Suprapubic skin (tissue), 4 donors: ENCODE measurements at regions not wholly inside any gene's neighbourhood (a gene's known extent, or its start where the extent isn't known, plus 50 kb on each side); places are given as distances from the start of the nearest gene placed in this dataset.

Experiments
- DNase-seq, 2 donors: peaks; one replicate each; pipeline ENCODE4 v3.0.0-alpha.2; 2019; ENCODE audit warnings: low spot score in 2 of 2
- H3K27ac ChIP-seq: fragments of 200-600 bp; sonication (generic); one replicate; pipeline ENCODE4 v1.5.1; 2019
- H3K27me3 ChIP-seq: fragments of 200-600 bp; sonication (generic); one replicate; pipeline ENCODE4 v1.5.1; 2019
- H3K36me3 ChIP-seq: fragments of 200-600 bp; sonication (generic); one replicate; pipeline ENCODE4 v1.5.1; 2019
- H3K4me1 ChIP-seq: fragments of 200-600 bp; sonication (generic); one replicate; pipeline ENCODE4 v1.5.1; 2019
- H3K4me3 ChIP-seq: fragments of 200-600 bp; sonication (generic); one replicate; pipeline ENCODE4 v1.5.1; 2019; ENCODE audit warnings: mild to moderate bottlenecking
- H3K9me3 ChIP-seq: fragments of 200-600 bp; sonication (generic); one replicate; pipeline ENCODE4 v1.5.1; 2019
- CTCF ChIP-seq, 2 donors: fragments of 200-600 bp in 1 of 2; fragments of 450-650 bp in 1 of 2; sonication (generic) in 1 of 2; IDR thresholded peaks; one replicate each; pipeline ENCODE4 v1.5.1; 2016 to 2019; ENCODE audit warnings: antibody characterized with exemption in 2 of 2, mild to moderate bottlenecking in 1 of 2, moderate library complexity in 1 of 2
- EP300 ChIP-seq: sonication (generic); formaldehyde crosslinking; IDR thresholded peaks from one replicate; pipeline ENCODE4 v1.6.1; 2017; ENCODE audit warnings: antibody characterized with exemption
- POLR2A ChIP-seq, 2 donors: fragments of 450-650 bp; IDR thresholded peaks; one replicate each; pipeline ENCODE4 v1.6.1; 2017; ENCODE audit warnings: antibody characterized with exemption in 2 of 2, mild to moderate bottlenecking in 2 of 2, moderate library complexity in 2 of 2
- POLR2AphosphoS5 ChIP-seq, 3 donors: sonication (generic); formaldehyde crosslinking; IDR thresholded peaks; one replicate each; pipeline ENCODE4 v1.6.1; 2017; ENCODE audit warnings: antibody characterized with exemption in 3 of 3
- WGBS: methylation state at CpG from one replicate; pipeline ENCODE4 v1.1.5; 2018; 5-methylcytosine and 5-hydroxymethylcytosine counted together

DNA sequence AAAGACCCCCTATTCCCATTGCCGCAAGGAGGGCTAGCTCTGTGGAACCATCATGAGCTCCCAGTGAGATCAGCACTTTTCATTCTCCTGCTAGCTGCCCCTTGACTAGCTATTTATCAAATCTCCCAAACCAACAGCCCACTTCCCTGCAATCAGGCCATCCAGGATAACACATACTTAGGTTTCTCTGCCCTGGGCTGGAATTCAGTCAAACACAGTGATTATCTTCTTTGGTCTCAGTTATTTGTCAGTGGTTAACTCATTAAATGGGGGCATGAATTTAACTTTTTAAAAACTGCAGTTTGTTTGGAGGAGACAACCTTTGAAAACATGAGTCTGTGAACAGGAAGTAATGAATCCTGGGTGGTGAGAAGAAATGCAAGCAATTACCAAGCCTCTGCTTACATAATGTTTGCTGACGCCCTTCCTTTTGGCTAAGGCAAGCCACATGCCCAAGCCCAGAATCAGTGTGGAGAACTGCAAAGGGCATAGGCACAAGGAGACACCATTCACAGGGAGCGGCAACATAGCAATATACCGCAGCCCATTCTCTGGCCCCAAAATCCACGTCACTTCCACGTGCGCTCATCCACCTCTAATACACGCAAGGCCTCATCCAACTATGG lies 275.0 kb downstream of the DRD1 start:
- TF ChIP-seq POLR2A (IDR thresholded peaks at IDR 0.05) (no peak), CTCF (IDR thresholded peaks at IDR 0.05) (no peak), POLR2AphosphoS5 (IDR thresholded peaks at IDR 0.05) (no peak), EP300 (no peak)
- Histone ChIP-seq H3K9me3 (no peaks in the 10 kb centered on the region), H3K4me1 (no peaks in the 10 kb centered on the region), H3K27me3 (peaks cover 2% of the 10 kb centered on the region), H3K27ac (no peak overlapping the region), H3K4me3 (no peak overlapping the region), H3K36me3 (no peaks in the 10 kb centered on the region)
- 74% methylated on average over 8 of the region's 8 CpGs for WGBS
- no peak for DNase-seq

DNA sequence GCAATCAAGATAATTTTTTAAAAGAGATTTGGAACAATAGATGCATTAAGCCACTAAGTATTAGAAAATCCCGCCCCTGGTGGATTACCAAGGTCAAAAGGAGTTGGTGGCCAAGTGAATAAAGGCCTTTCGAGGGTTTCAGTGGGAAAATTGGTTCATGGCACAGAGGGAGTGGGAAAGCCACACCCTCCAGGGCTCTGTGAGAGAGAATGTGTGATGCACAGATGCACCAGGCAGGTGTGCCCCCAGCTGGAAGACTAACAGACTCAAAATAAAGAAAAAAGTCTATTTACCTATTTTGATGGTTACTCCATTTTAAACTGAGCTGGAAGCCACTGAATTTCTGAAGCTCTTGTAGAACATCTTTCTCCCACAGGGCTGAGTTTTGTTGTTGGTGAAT lies 278.0 kb downstream of the DRD1 start:
- 50% methylated on average over 2 of the region's 2 CpGs for WGBS
- Histone ChIP-seq H3K9me3 (no peaks in the 10 kb centered on the region), H3K27me3 (peaks cover 2% of the 10 kb centered on the region), H3K4me3 (no peak overlapping the region), H3K27ac (no peak overlapping the region), H3K4me1 (no peaks in the 10 kb centered on the region), H3K36me3 (no peaks in the 10 kb centered on the region)
- DNase-seq = no peak
- TF ChIP-seq POLR2A (IDR thresholded peaks at IDR 0.05) = no peak
- no peak for TF ChIP-seq POLR2AphosphoS5 (IDR thresholded peaks at IDR 0.05)
- no peak for TF ChIP-seq CTCF (IDR thresholded peaks at IDR 0.05)
- no peak for TF ChIP-seq EP300

GRCh38 chr5:175163586-175164275 lies 280.3 kb downstream of the DRD1 start:
- H3K27me3 ChIP-seq = peaks cover 2% of the 10 kb centered on the region
- 78% methylated on average over 10 of the region's 10 CpGs for WGBS
- no peaks in the 10 kb centered on the region for H3K9me3 ChIP-seq
- TF ChIP-seq POLR2AphosphoS5 (IDR thresholded peaks at IDR 0.05) (no peak), CTCF (IDR thresholded peaks at IDR 0.05) (no peak), POLR2A (IDR thresholded peaks at IDR 0.05) (no peak), EP300 (no peak)
- H3K4me3 ChIP-seq = no peak overlapping the region
- no peaks in the 10 kb centered on the region for H3K36me3 ChIP-seq
- no peak for DNase-seq
- H3K27ac ChIP-seq = no peak overlapping the region
- H3K4me1 ChIP-seq = no peaks in the 10 kb centered on the region

DNA sequence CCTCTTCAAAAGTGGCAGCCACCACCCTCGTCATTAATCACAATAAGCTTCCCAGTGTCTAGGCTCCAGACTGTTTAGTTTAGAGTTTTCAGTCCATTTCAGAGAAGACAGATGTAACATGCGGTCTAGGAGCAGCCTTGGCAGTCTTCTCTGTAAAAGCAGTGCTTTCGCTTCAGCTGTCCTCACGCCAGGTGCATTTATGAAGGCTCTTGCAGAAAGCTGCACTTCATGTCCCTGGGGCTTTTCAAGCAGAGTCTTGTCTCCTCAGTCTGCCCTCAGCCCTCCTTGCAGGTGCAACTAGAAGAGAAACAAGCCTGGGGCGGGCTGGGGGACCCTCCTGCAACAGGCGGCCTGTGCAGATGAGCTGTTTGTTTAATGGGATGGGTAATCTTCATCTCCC lies 281.9 kb downstream of the DRD1 start:
- H3K27me3 ChIP-seq = peaks cover 2% of the 10 kb centered on the region
- no peak overlapping the region for H3K27ac ChIP-seq
- H3K9me3 ChIP-seq = no peaks in the 10 kb centered on the region
- H3K36me3 ChIP-seq = no peaks in the 10 kb centered on the region
- WGBS = 37% methylated on average over 6 of the region's 6 CpGs
- TF ChIP-seq POLR2AphosphoS5 (IDR thresholded peaks at IDR 0.05) (no peak), POLR2A (IDR thresholded peaks at IDR 0.05) (no peak), EP300 (no peak), CTCF (IDR thresholded peaks at IDR 0.05) (no peak)
- no peaks in the 10 kb centered on the region for H3K4me1 ChIP-seq
- DNase-seq = no peak
- no peak overlapping the region for H3K4me3 ChIP-seq

GRCh38 chr5:175159956-175160355 lies 284.0 kb downstream of the DRD1 start:
- H3K4me1 ChIP-seq = no peaks in the 10 kb centered on the region
- TF ChIP-seq POLR2AphosphoS5 (IDR thresholded peaks at IDR 0.05) = no peak
- TF ChIP-seq CTCF (IDR thresholded peaks at IDR 0.05) = no peak
- no peak for TF ChIP-seq POLR2A (IDR thresholded peaks at IDR 0.05)
- no peak for TF ChIP-seq EP300
- no peak for DNase-seq
- H3K27ac ChIP-seq = no peak overlapping the region
- no peaks in the 10 kb centered on the region for H3K9me3 ChIP-seq
- WGBS = 48% methylated on average over 3 of the region's 3 CpGs
- H3K36me3 ChIP-seq = no peaks in the 10 kb centered on the region
- H3K27me3 ChIP-seq = no peaks in the 10 kb centered on the region
- no peak overlapping the region for H3K4me3 ChIP-seq
